D721Med (cell line): ENCODE measurements at regions not wholly inside any gene's neighbourhood (a gene's known extent, or its start where the extent isn't known, plus 50 kb on each side); places are given as distances from the start of the nearest gene placed in this dataset.

Source experiments
- DNase-seq: peaks from one replicate; pipeline ENCODE4 v3.0.0; 2011; ENCODE audit warnings: low spot score; ENCODE audit not compliant: insufficient read length
- FAIRE-seq: peaks from 2 replicates; lab custom pipeline; 2011; peaks lifted over from hg19 to GRCh38; lab: Jason Lieb, UNC
- CTCF ChIP-seq: IDR thresholded peaks from 2 replicates; pipeline ENCODE4 v1.5.1; 2012; ENCODE audit warnings: mild to moderate bottlenecking, control low read depth; ENCODE audit not compliant: insufficient read depth; ENCODE audit errors: missing control alignments

- FAIRE-seq (no peak), DNase-seq (no peak)
- no peak for TF ChIP-seq CTCF
Measured at GRCh38 chr4:8707045-8707781, 114.6 kb downstream of the CPZ start.

GRCh38 chr4:8706216-8707044, 113.9 kb downstream of the CPZ start:
- FAIRE-seq, result no peak
- TF ChIP-seq CTCF, result no peak
- DNase-seq, result no peak

GRCh38 chr4:8705161-8706145, 112.9 kb downstream of the CPZ start:
- TF ChIP-seq CTCF, result no peak
- FAIRE-seq, result no peak

GRCh38 chr4:8704632-8705031, 112.1 kb downstream of the CPZ start:
- no peak for TF ChIP-seq CTCF
- no peak for FAIRE-seq
- DNase-seq, result no peak

More at GRCh38 chr4:8705161-8706145, 112.9 kb downstream of the CPZ start:
- DNase-seq, result no peak

GRCh38 chr4:8703857-8704495, 111.4 kb downstream of the CPZ start:
- no peak for DNase-seq
- no peak for FAIRE-seq
- TF ChIP-seq CTCF, result no peak

- no peak for DNase-seq
- no peak for TF ChIP-seq CTCF
- FAIRE-seq, result no peak
Measured at GRCh38 chr4:8703401-8703696, 110.8 kb downstream of the CPZ start.
